ENCODE measurements at regions not wholly inside any gene's neighbourhood (a gene's known extent, or its start where the extent isn't known, plus 50 kb on each side); places are given as distances from the start of the nearest gene placed in this dataset.

- no peak for TF ChIP-seq ZBTB7A (IDR thresholded peaks at IDR 0.05; ENCODE audit: low read depth)
- TF ChIP-seq RAD21 (IDR thresholded peaks at IDR 0.05; ENCODE audit: low read depth), result no peak
- no peak for TF ChIP-seq EP300 (IDR thresholded peaks at IDR 0.05; ENCODE audit: borderline replicate concordance)
Observed at GRCh38 chr9:13865869-13866268, 448.1 kb downstream of the NFIB start.
